ENCODE measurements at regions not wholly inside any gene's neighbourhood (a gene's known extent, or its start where the extent isn't known, plus 50 kb on each side); places are given as distances from the start of the nearest gene placed in this dataset.
"Not testable (repeated sequence)": the region's sequence is repeated elsewhere in the genome, so short reads cannot be mapped to it uniquely, and the experiment has no call there.

DNA sequence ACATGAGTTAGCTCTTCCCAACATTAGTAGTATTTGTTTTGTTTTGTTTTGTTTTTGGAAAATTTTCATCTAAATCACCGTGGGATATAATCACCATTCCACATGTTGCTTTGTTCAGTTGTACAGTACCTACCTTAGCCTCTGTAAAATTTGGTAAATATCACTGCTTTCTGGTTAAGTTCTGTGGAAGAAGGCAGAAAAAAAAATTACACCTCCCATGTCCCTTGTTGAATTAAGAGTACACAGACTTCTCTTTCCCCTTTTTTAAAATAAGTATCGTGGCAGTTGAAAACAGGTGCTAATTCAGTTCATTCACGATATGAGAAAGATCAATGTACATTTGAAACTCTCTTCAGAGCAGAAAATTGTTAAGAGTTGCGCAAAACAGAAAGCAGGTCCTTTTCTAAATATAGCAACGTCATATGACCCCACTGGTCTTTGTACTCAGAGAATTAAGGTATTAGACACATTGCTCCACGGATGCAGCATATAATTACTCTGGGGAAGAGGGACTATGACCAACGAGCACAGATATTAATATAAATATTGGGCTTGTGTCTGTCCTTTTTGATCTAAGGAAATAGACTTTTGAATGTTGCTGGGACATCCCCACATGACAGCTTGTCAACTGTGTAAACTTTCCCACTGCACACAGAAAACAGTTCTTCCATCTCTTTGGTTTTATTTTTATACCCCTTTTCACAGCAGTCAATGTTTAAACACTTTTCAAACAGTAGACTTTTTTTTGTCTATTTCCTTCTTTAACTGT lies 58.6 kb upstream of the ZNF217 start:
- Histone ChIP-seq H3K27ac (peak overlapping the region in 3 of 5 donors; percentile 47 to 61 (median 52)), H3K36me3 (replicated peaks in 1 of 2) (no peaks in the 10 kb centered on the region), H3K4me1 (replicated peaks in 1 of 2) (peaks cover 41 to 56% of the 10 kb centered on the region in 2 donors), H3K9me3 (replicated peaks in 1 of 3) (no peaks in the 10 kb centered on the region), H3K4me3 (peak overlapping the region in 1 of 4 donors; percentile 35), H3K27me3 (no peaks in the 10 kb centered on the region)
- TF ChIP-seq POLR2A (IDR thresholded peaks at IDR 0.05) = peak in 1 of 2 donors; percentile 15
- TF ChIP-seq, protein P1, sequence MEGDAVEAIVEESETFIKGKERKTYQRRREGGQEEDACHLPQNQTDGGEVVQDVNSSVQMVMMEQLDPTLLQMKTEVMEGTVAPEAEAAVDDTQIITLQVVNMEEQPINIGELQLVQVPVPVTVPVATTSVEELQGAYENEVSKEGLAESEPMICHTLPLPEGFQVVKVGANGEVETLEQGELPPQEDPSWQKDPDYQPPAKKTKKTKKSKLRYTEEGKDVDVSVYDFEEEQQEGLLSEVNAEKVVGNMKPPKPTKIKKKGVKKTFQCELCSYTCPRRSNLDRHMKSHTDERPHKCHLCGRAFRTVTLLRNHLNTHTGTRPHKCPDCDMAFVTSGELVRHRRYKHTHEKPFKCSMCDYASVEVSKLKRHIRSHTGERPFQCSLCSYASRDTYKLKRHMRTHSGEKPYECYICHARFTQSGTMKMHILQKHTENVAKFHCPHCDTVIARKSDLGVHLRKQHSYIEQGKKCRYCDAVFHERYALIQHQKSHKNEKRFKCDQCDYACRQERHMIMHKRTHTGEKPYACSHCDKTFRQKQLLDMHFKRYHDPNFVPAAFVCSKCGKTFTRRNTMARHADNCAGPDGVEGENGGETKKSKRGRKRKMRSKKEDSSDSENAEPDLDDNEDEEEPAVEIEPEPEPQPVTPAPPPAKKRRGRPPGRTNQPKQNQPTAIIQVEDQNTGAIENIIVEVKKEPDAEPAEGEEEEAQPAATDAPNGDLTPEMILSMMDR (IDR thresholded peaks at IDR 0.05) = no peak
- 24 to 27% (median 25%) methylated on average over 7 of the region's 7 CpGs for whole genome bisulfite sequencing, 4 donors
- DNase-seq = no peak
- intact Hi-C loops (cut with DNase I) = no loop called here

DNA sequence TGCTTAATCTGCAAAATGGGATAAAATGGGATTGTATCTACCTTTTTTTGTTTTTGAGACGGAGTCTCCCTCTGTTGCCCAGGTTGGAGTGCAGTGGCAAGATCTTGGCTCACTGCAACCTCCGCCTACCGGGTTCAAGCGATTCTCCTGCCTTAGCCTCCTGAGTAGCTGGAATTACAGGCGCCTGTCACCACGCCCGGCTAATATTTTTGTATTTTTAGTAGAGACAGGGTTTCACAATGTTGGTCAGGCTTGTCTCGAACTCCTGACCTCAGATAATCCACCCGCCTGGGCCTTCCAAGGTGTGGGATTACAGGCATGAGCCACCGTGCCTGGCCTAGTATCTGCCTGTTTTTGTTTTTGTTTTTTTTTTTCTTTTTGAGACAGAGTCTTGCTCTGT lies 55.9 kb upstream of the ZNF217 start:
- DNase-seq; H3K4me3 ChIP-seq; H3K27ac ChIP-seq; H3K36me3 ChIP-seq (replicated peaks in 1 of 2); H3K9me3 ChIP-seq (replicated peaks in 1 of 3); H3K27me3 ChIP-seq; intact Hi-C loops (cut with DNase I): not testable (repeated sequence)
- WGBS, 4 donors = 78 to 98% (median 94%) methylated on average over 10 of the region's 10 CpGs
- peaks cover 18 to 28% of the 10 kb centered on the region in 2 donors for H3K4me1 ChIP-seq (replicated peaks in 1 of 2)

DNA sequence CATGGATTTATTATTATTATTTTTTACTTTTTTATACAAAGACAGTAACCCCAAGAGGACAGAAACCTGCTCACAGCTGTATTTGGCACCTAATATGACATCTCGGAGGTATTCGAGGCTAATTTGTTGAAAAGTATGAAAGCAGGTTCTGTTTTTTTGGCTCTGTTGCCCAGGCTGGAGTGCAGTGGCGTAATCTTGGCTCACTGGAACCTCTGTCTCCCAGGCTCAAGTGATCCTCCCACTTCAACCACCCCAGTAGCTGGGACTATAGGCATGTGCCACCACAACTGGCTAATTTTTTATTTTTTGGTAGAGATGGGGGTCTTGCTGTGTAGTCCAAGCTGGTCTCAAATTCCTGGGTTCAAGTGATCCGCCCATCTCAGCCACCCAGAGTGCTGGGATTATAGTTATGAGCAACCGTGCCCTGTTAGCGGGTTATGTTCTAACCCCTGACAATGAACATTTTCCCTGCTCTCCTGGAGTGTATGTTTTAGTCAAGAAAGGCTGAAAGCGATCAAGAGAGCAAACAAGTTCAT lies 53.7 kb upstream of the ZNF217 start:
- peaks cover 11 to 22% of the 10 kb centered on the region in 2 donors for H3K4me1 ChIP-seq (replicated peaks in 1 of 2)
- TF ChIP-seq POLR2A (IDR thresholded peaks at IDR 0.05) = no peak
- TF ChIP-seq, protein P1 (IDR thresholded peaks at IDR 0.05) = no peak
- no peaks in the 10 kb centered on the region for H3K36me3 ChIP-seq (replicated peaks in 1 of 2)
- H3K4me3 ChIP-seq = no peak overlapping the region
- intact Hi-C loops (cut with DNase I) = no loop called here
- WGBS, 4 donors = 88 to 97% (median 96%) methylated on average over 7 of the region's 7 CpGs
- DNase-seq = no peak
- H3K27ac ChIP-seq = no peak overlapping the region
- H3K9me3 ChIP-seq (replicated peaks in 1 of 3) = no peaks in the 10 kb centered on the region
- H3K27me3 ChIP-seq = no peaks in the 10 kb centered on the region

DNA sequence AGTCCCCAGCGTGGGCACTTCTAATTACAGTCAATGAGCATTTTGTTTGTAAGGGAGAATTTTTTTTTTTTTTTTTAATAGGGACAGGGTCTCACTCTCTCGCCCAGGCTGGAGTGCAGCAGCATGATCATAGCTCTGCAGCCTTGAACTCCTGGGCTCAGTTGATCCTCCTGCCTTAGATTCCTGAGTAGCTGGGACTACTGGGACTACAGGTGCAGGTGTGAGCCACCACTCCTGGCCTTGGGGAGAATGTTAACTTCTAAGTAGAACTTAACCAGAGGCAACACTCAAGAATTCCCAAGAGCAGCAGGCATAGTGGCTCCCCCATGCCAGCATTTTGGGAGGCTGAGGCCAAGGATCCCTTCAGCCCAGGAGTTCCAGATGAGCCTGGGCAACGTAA lies 52.9 kb upstream of the ZNF217 start:
- 87 to 97% (median 92%) methylated on average over 3 of the region's 3 CpGs for WGBS, 4 donors
- DNase-seq = no peak
- Histone ChIP-seq H3K4me3 (no peak overlapping the region), H3K36me3 (replicated peaks in 1 of 2) (no peaks in the 10 kb centered on the region), H3K27ac (no peak overlapping the region), H3K27me3 (no peaks in the 10 kb centered on the region), H3K4me1 (replicated peaks in 1 of 2) (peaks cover 7 to 19% of the 10 kb centered on the region in 2 donors), H3K9me3 (replicated peaks in 1 of 3) (no peaks in the 10 kb centered on the region)
- intact Hi-C loops (cut with DNase I) = no loop called here
- TF ChIP-seq POLR2A (IDR thresholded peaks at IDR 0.05) = no peak
- TF ChIP-seq, protein P1 (IDR thresholded peaks at IDR 0.05) = no peak

DNA sequence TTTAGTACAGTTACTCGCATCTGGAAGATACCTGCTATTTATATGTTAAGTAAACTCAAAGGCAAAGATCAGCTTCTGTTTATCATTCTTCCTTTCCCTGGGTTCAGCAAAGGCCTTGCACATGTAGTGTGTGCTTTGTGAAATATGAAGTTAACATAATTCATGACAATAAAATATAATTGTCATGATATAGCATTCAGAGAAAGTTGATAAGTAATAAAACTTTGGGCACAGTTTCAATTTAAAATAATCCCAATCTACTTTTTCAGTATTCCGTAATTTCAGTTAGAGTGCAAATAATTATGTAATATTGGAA lies 51.9 kb upstream of the ZNF217 start:
- no peak for DNase-seq
- no peaks in the 10 kb centered on the region for H3K9me3 ChIP-seq (replicated peaks in 1 of 3)
- WGBS, 4 donors = 91 to 98% (median 95%) methylated on average over 2 of the region's 2 CpGs
- H3K4me1 ChIP-seq (replicated peaks in 1 of 2) = peaks cover 7 to 19% of the 10 kb centered on the region in 2 donors
- intact Hi-C loops (cut with DNase I) = no loop called here
- H3K27me3 ChIP-seq = no peaks in the 10 kb centered on the region
- no peak overlapping the region for H3K27ac ChIP-seq
- H3K36me3 ChIP-seq (replicated peaks in 1 of 2) = no peaks in the 10 kb centered on the region
- TF ChIP-seq, protein P1 (IDR thresholded peaks at IDR 0.05) = no peak
- no peak for TF ChIP-seq POLR2A (IDR thresholded peaks at IDR 0.05)
- no peak overlapping the region for H3K4me3 ChIP-seq

DNA sequence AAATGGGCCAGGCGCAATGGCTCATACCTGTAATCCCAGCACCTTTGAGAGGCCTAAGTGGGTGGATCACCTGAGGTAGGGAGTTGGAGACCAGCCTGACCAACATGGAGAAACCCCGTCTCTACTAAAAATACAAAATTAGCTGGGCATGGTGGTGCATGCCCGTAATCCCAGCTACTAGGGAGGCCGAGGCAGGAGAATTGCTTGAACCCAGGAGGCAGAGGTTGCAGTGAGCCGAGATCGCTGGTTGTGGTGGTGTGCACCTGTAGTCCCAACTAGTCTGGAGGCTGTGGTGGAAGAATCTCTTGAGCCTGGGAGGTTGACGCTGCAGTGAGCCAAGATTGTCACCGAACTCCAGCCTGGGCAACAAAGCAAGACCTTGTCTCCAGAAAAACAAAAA lies 50.5 kb upstream of the ZNF217 start:
- H3K27ac ChIP-seq; H3K27me3 ChIP-seq; H3K9me3 ChIP-seq (replicated peaks in 1 of 3); H3K4me3 ChIP-seq; intact Hi-C loops (cut with DNase I); DNase-seq; H3K36me3 ChIP-seq (replicated peaks in 1 of 2): not testable (repeated sequence)
- 95 to 97% (median 95%) methylated on average over 8 of the region's 8 CpGs for WGBS, 4 donors
- peaks cover 7 to 19% of the 10 kb centered on the region in 2 donors for H3K4me1 ChIP-seq (replicated peaks in 1 of 2)

Measured in adrenal gland (tissue), 9 donors.